Gastroesophageal sphincter (tissue), 3 donors: ENCODE measurements at regions not wholly inside any gene's neighbourhood (a gene's known extent, or its start where the extent isn't known, plus 50 kb on each side); places are given as distances from the start of the nearest gene placed in this dataset.

Experiments used
- CTCF ChIP-seq, 4 experiments: fragments of 200-600 bp in 2 of 4; fragments of 450-650 bp in 2 of 4; sonication (generic) in 1 of 4; IDR thresholded peaks; one replicate each; pipeline ENCODE4 v1.5.1; 2017 to 2019; ENCODE audit warnings: antibody characterized with exemption in 4 of 4, mild to moderate bottlenecking in 2 of 4, moderate library complexity in 2 of 4
- POLR2AphosphoS5 ChIP-seq: sonication (generic); formaldehyde crosslinking; IDR thresholded peaks from one replicate; pipeline ENCODE4 v1.6.1; 2017; ENCODE audit warnings: antibody characterized with exemption

- TF ChIP-seq CTCF (IDR thresholded peaks at IDR 0.05) = no peak
- TF ChIP-seq POLR2AphosphoS5 = no peak
These were observed 59.3 kb upstream of the TMPO start for GRCh38 chr12:98456041-98456440.
